ENCODE measurements at regions not wholly inside any gene's neighbourhood (a gene's known extent, or its start where the extent isn't known, plus 50 kb on each side); places are given as distances from the start of the nearest gene placed in this dataset.

DNA sequence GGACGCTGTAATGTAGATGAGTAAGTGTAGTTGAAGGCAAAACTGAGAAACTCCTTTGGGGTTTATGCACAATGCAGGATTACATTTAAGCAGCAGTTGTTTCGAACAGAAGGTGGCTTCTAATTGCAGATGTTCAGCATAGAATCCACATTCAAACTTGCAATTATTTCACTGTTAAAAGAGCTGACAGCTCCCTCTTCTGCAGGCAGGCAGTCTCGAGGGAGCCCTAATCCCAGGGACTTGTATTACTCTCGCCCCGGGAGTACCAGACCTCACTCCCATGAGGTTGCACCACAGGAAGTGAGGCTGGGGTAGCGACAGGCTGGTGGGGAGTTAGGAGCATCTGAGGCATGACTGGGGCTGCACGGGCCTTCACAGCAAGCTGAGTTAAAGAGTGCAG, 484.3 kb upstream of the EEF2KMT start:
- Histone ChIP-seq H3K27me3 (no peaks in the 10 kb centered on the region), H3K9me3 (no peaks in the 10 kb centered on the region), H3K27ac (no peak overlapping the region), H3K36me3 (no peaks in the 10 kb centered on the region), H3K4me1 (no peaks in the 10 kb centered on the region), H3K4me3 (no peak overlapping the region)
- no peak for DNase-seq (ENCODE audit: low spot score in 2 of 2)
- no peak for TF ChIP-seq POLR2A (IDR thresholded peaks at IDR 0.05)
- TF ChIP-seq, protein P1, sequence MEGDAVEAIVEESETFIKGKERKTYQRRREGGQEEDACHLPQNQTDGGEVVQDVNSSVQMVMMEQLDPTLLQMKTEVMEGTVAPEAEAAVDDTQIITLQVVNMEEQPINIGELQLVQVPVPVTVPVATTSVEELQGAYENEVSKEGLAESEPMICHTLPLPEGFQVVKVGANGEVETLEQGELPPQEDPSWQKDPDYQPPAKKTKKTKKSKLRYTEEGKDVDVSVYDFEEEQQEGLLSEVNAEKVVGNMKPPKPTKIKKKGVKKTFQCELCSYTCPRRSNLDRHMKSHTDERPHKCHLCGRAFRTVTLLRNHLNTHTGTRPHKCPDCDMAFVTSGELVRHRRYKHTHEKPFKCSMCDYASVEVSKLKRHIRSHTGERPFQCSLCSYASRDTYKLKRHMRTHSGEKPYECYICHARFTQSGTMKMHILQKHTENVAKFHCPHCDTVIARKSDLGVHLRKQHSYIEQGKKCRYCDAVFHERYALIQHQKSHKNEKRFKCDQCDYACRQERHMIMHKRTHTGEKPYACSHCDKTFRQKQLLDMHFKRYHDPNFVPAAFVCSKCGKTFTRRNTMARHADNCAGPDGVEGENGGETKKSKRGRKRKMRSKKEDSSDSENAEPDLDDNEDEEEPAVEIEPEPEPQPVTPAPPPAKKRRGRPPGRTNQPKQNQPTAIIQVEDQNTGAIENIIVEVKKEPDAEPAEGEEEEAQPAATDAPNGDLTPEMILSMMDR (IDR thresholded peaks at IDR 0.05): no peak
- TF ChIP-seq POLR2AphosphoS5 (IDR thresholded peaks at IDR 0.05): no peak
- intact Hi-C loops (cut with DNase I; ENCODE audit: low total_unique reads): no loop called here

DNA sequence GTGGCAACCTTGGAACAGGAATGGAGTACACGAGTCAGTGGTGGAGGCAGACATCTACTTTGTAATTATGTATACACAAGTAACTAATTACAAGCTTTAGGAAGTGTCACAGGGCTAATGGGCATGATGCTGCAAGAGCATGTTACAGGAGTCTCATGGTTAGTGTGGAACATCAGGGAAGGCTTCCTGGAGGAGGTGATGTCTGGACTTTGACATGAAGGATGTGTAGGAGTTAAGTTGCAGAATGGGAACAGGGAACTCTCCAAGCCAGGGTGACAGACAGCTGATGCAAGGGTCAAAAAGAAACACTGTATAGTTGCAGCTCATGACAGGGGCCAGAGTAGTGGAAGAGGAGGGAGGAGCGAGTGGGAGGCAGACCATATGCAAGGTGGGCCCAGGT, 483.8 kb upstream of the EEF2KMT start:
- Histone ChIP-seq H3K9me3 (no peaks in the 10 kb centered on the region), H3K4me3 (no peak overlapping the region), H3K27ac (no peak overlapping the region), H3K36me3 (no peaks in the 10 kb centered on the region), H3K27me3 (no peaks in the 10 kb centered on the region), H3K4me1 (no peaks in the 10 kb centered on the region)
- intact Hi-C loops (cut with DNase I; ENCODE audit: low total_unique reads): no loop called here
- no peak for TF ChIP-seq POLR2AphosphoS5 (IDR thresholded peaks at IDR 0.05)
- TF ChIP-seq POLR2A (IDR thresholded peaks at IDR 0.05): no peak
- TF ChIP-seq, protein P1 (IDR thresholded peaks at IDR 0.05): no peak
- no peak for DNase-seq (ENCODE audit: low spot score in 2 of 2)

DNA sequence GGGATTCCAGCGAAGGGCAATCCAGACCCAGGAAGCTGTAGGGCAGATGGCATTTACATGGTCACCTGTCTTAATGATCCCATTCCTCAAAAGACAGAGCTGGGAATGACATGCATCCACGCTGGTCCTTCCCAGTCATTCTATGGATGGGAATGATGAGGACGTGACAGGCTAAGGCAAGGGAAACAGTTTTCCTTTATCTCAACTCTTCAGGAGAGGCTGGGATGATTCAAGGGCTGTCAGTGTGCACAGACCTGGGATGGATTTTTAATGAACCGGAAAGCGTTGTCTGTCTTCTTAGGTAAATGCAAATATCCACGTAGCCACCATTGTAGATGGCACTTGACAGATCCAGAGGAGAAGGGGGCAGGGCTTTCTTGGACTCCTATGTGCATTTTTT, 483.2 kb upstream of the EEF2KMT start:
- DNase-seq (ENCODE audit: low spot score in 2 of 2): no peak
- intact Hi-C loops (cut with DNase I; ENCODE audit: low total_unique reads): no loop called here
- no peak for TF ChIP-seq POLR2A (IDR thresholded peaks at IDR 0.05)
- no peak for TF ChIP-seq POLR2AphosphoS5 (IDR thresholded peaks at IDR 0.05)
- TF ChIP-seq, protein P1 (IDR thresholded peaks at IDR 0.05): no peak
- no peak overlapping the region for H3K4me3 ChIP-seq
- no peaks in the 10 kb centered on the region for H3K4me1 ChIP-seq
- H3K9me3 ChIP-seq: no peaks in the 10 kb centered on the region
- no peaks in the 10 kb centered on the region for H3K36me3 ChIP-seq
- H3K27ac ChIP-seq: no peak overlapping the region
- no peaks in the 10 kb centered on the region for H3K27me3 ChIP-seq

DNA sequence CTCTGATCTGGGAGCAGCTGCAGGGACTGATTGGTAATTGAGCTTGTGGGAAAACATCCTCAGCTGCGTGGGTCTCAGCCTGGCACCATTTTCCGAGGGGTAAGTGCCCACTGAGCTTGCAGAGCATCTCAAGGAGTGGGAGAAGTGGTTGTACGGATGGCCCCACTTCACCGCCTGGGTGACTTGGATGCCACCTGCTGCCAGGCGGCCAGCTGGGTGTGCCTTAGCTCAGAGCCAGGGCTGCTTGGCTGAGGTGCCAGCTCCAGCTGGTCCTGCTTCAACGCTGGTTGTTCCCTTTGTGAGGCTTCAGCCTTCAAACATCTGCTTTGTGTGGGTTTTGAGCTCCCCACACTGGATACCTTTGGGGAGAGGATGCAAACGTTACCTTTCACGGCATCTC, 482.7 kb upstream of the EEF2KMT start:
- Histone ChIP-seq H3K36me3 (no peaks in the 10 kb centered on the region), H3K27ac (no peak overlapping the region), H3K9me3 (no peaks in the 10 kb centered on the region), H3K27me3 (no peaks in the 10 kb centered on the region), H3K4me1 (no peaks in the 10 kb centered on the region), H3K4me3 (no peak overlapping the region)
- TF ChIP-seq POLR2AphosphoS5 (IDR thresholded peaks at IDR 0.05) (no peak), POLR2A (IDR thresholded peaks at IDR 0.05) (no peak)
- TF ChIP-seq, protein P1 (IDR thresholded peaks at IDR 0.05): no peak
- no peak for DNase-seq (ENCODE audit: low spot score in 2 of 2)
- intact Hi-C loops (cut with DNase I; ENCODE audit: low total_unique reads): no loop called here

DNA sequence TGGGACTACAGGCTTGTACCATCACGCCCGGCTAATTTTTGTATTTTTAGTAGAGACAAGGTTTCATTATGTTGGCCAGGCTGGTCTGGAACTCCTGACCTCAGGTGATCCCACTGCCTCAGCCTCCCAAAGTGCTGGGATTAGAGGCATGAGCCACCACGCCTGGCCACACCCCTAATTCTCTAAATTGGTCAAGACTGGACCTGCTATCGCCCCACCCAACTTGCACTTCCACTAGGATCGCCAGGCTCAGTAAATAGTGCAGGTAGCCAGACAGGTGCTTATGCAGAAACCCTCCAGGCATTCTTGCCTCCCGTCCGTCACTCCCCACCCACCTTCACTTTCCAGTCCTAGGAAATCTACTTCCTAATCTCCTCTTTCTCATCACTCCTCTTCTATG, 481.4 kb upstream of the EEF2KMT start:
- Histone ChIP-seq H3K27me3 (no peaks in the 10 kb centered on the region), H3K4me3 (no peak overlapping the region), H3K27ac (no peak overlapping the region), H3K4me1 (no peaks in the 10 kb centered on the region), H3K9me3 (no peaks in the 10 kb centered on the region), H3K36me3 (no peaks in the 10 kb centered on the region)
- TF ChIP-seq POLR2A (IDR thresholded peaks at IDR 0.05) (no peak), POLR2AphosphoS5 (IDR thresholded peaks at IDR 0.05) (no peak)
- TF ChIP-seq, protein P1 (IDR thresholded peaks at IDR 0.05): no peak
- intact Hi-C loops (cut with DNase I; ENCODE audit: low total_unique reads): no loop called here
- DNase-seq (ENCODE audit: low spot score in 2 of 2): no peak

Measured in breast epithelium (tissue), 4 donors.